Fibroblast of lung (primary cell): ENCODE measurements at regions not wholly inside any gene's neighbourhood (a gene's known extent, or its start where the extent isn't known, plus 50 kb on each side); places are given as distances from the start of the nearest gene placed in this dataset.

Experiments
- DNase-seq, 2 donors: peaks; one replicate each; pipeline versions ENCODE4 v3.0.0 to v3.0.0-alpha.2; 2010; ENCODE audit warnings: low read depth in 2 of 2
- H2AFZ ChIP-seq: 2 replicates; pipeline ENCODE4 v1.5.1; 2012; ENCODE audit warnings: low read length, control low read depth, inconsistent platforms
- H3K27ac ChIP-seq: 2 replicates; pipeline ENCODE4 v1.5.1; 2011; ENCODE audit warnings: low read length, control low read depth; ENCODE audit not compliant: insufficient read depth
- H3K27me3 ChIP-seq: 2 replicates; pipeline ENCODE4 v1.5.1; 2011; ENCODE audit warnings: mild to moderate bottlenecking, low read length; ENCODE audit not compliant: control insufficient read depth, insufficient read depth
- H3K36me3 ChIP-seq: 2 replicates; pipeline ENCODE4 v1.5.1; 2011; ENCODE audit warnings: low read length; ENCODE audit not compliant: control insufficient read depth, insufficient read depth
- H3K4me1 ChIP-seq: 2 replicates; pipeline ENCODE4 v1.5.1; 2011; ENCODE audit warnings: low read length; ENCODE audit not compliant: control insufficient read depth, insufficient read depth; ENCODE audit errors: extremely low read depth
- H3K4me2 ChIP-seq: 2 replicates; pipeline ENCODE4 v1.5.1; 2011; ENCODE audit warnings: low read length, control low read depth; ENCODE audit not compliant: insufficient read depth; ENCODE audit errors: extremely low read depth
- H3K4me3 ChIP-seq, 4 experiments: fragments of 200-600 bp in 1 of 4; sonication (generic) in 1 of 4; replicated peaks in 1 of 4; 2 replicates each; pipeline ENCODE4 v1.5.1; 2011 to 2016; ENCODE audit warnings: low read length in 4 of 4, low read depth in 3 of 4, mild to moderate bottlenecking in 3 of 4, control low read depth in 2 of 4, inconsistent platforms in 1 of 4, mixed read lengths in 1 of 4; ENCODE audit not compliant: insufficient read depth in 1 of 4; ENCODE audit errors: control extremely low read depth in 1 of 4
- H3K79me2 ChIP-seq: 2 replicates; pipeline ENCODE4 v1.5.1; 2012; ENCODE audit warnings: mild to moderate bottlenecking, low read length, inconsistent platforms; ENCODE audit not compliant: control insufficient read depth, insufficient read depth
- H3K9ac ChIP-seq: 2 replicates; pipeline ENCODE4 v1.5.1; 2011; ENCODE audit warnings: mild to moderate bottlenecking, low read length, control low read depth; ENCODE audit not compliant: insufficient read depth
- H3K9me3 ChIP-seq: 2 replicates; pipeline ENCODE4 v1.5.1; 2012; ENCODE audit warnings: low read depth, low read length; ENCODE audit not compliant: control insufficient read depth, insufficient read depth
- H4K20me1 ChIP-seq: 2 replicates; pipeline ENCODE4 v1.5.1; 2011; ENCODE audit warnings: low read length; ENCODE audit not compliant: control insufficient read depth, insufficient read depth; ENCODE audit errors: extremely low read depth
- EZH2 ChIP-seq: IDR thresholded peaks from 2 replicates; pipeline ENCODE4 v1.5.1; 2012; ENCODE audit warnings: low read length, control low read depth, mild to moderate bottlenecking; ENCODE audit errors: missing control alignments
- TF ChIP-seq, protein P1 (sequence below), 2 donors: IDR thresholded peaks in 1 of 2; conservative IDR thresholded peaks in 1 of 2; 1 replicate in 1 of 2; 2 replicates in 1 of 2; pipeline ENCODE4 v1.5.1; 2011 to 2012; ENCODE audit warnings: low read length in 2 of 2, control low read depth in 1 of 2, inconsistent platforms in 1 of 2, low read depth in 1 of 2, mild to moderate bottlenecking in 1 of 2

DNA sequence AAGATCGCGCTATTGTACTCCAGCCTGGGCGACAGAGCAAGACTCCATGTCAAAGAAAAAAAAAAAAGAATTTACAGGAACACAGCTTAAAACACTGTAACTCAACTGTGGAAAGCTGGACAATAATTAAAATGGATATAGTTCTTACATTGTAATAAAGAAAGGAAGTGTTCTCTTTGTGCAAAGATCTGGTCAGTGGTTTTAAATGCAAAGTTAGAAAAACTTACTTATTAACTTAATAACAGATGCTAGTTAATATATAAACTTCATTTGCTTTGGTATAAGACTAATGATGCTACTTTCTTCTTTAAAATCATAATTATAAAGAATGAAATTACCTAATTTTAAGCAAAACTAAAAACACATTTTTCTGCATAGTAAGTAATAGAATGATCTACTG lies 2024.1 kb upstream of the TENM3 start:
- Histone ChIP-seq H3K9me3 (no peaks in the 10 kb centered on the region), H3K79me2 (no peaks in the 10 kb centered on the region), H3K4me1 (no peaks in the 10 kb centered on the region), H3K36me3 (no peaks in the 10 kb centered on the region), H3K4me3 (no peak overlapping the region), H4K20me1 (no peaks in the 10 kb centered on the region), H3K27me3 (no peaks in the 10 kb centered on the region), H2AFZ (no peak overlapping the region), H3K4me2 (no peak overlapping the region), H3K27ac (no peak overlapping the region), H3K9ac (no peak overlapping the region)
- TF ChIP-seq EZH2: no peak
- TF ChIP-seq, protein P1, sequence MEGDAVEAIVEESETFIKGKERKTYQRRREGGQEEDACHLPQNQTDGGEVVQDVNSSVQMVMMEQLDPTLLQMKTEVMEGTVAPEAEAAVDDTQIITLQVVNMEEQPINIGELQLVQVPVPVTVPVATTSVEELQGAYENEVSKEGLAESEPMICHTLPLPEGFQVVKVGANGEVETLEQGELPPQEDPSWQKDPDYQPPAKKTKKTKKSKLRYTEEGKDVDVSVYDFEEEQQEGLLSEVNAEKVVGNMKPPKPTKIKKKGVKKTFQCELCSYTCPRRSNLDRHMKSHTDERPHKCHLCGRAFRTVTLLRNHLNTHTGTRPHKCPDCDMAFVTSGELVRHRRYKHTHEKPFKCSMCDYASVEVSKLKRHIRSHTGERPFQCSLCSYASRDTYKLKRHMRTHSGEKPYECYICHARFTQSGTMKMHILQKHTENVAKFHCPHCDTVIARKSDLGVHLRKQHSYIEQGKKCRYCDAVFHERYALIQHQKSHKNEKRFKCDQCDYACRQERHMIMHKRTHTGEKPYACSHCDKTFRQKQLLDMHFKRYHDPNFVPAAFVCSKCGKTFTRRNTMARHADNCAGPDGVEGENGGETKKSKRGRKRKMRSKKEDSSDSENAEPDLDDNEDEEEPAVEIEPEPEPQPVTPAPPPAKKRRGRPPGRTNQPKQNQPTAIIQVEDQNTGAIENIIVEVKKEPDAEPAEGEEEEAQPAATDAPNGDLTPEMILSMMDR (conservative IDR thresholded peaks at IDR 0.05 in 1 of 2, IDR thresholded peaks at IDR 0.05 in 1 of 2; ENCODE audit: low read depth in 1 of 2, low read length in 2 of 2): no peak
- no peak for DNase-seq

- DNase-seq: no peak
- no peak overlapping the region for H3K9ac ChIP-seq
- H3K36me3 ChIP-seq: no peaks in the 10 kb centered on the region
- no peaks in the 10 kb centered on the region for H4K20me1 ChIP-seq
- H3K27me3 ChIP-seq: no peaks in the 10 kb centered on the region
- H3K27ac ChIP-seq: no peak overlapping the region
- H3K4me3 ChIP-seq: no peak overlapping the region
- TF ChIP-seq, protein P1 (conservative IDR thresholded peaks at IDR 0.05 in 1 of 2, IDR thresholded peaks at IDR 0.05 in 1 of 2; ENCODE audit: low read depth in 1 of 2, low read length in 2 of 2): no peak
- no peak for TF ChIP-seq EZH2
- no peaks in the 10 kb centered on the region for H3K4me1 ChIP-seq
- no peak overlapping the region for H2AFZ ChIP-seq
- no peak overlapping the region for H3K4me2 ChIP-seq
- no peaks in the 10 kb centered on the region for H3K9me3 ChIP-seq
- no peaks in the 10 kb centered on the region for H3K79me2 ChIP-seq
These were observed 2017.2 kb upstream of the TENM3 start for GRCh38 chr4:180225977-180226376.

DNA sequence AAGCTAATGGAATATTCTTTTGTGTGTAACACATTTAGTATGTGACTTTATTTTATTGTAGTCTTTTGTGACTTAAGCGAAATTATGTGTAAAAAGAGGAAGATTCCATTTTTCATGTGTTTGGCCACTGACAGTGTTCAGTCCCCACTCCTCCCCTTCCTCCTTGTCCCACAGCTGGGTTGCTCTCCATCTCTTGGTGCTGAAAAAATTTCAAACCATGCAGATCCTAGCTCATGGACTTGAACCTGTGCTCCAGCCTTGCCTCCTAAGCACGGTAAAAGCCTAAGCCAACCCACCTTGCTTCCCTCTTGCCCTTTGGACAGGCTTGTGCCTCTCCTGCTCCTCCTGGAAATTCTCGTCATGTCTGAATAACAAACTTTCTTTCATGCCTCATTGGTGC lies 2008.5 kb upstream of the TENM3 start:
- Histone ChIP-seq H3K36me3 (no peaks in the 10 kb centered on the region), H2AFZ (no peak overlapping the region), H3K27ac (no peak overlapping the region), H3K79me2 (no peaks in the 10 kb centered on the region), H3K9me3 (no peaks in the 10 kb centered on the region), H3K9ac (no peak overlapping the region), H3K4me1 (no peaks in the 10 kb centered on the region), H3K27me3 (no peaks in the 10 kb centered on the region), H3K4me3 (no peak overlapping the region), H3K4me2 (no peak overlapping the region), H4K20me1 (no peaks in the 10 kb centered on the region)
- DNase-seq: no peak
- no peak for TF ChIP-seq EZH2

GRCh38 chr4:180240670-180241069 lies 2002.5 kb upstream of the TENM3 start:
- Histone ChIP-seq H3K79me2 (no peaks in the 10 kb centered on the region), H3K9ac (no peak overlapping the region), H3K4me3 (no peak overlapping the region), H3K4me2 (no peak overlapping the region), H4K20me1 (no peaks in the 10 kb centered on the region), H3K27ac (no peak overlapping the region), H3K9me3 (no peaks in the 10 kb centered on the region), H3K36me3 (no peaks in the 10 kb centered on the region), H2AFZ (no peak overlapping the region), H3K27me3 (no peaks in the 10 kb centered on the region), H3K4me1 (no peaks in the 10 kb centered on the region)
- DNase-seq: no peak
- no peak for TF ChIP-seq EZH2
- TF ChIP-seq, protein P1 (conservative IDR thresholded peaks at IDR 0.05 in 1 of 2, IDR thresholded peaks at IDR 0.05 in 1 of 2; ENCODE audit: low read depth in 1 of 2, low read length in 2 of 2): no peak
